Heart left ventricle (tissue), 13 donors: ENCODE measurements at regions not wholly inside any gene's neighbourhood (a gene's known extent, or its start where the extent isn't known, plus 50 kb on each side); places are given as distances from the start of the nearest gene placed in this dataset.

ENCODE experiments used
- CTCF ChIP-seq, 12 donors: fragments of 200-600 bp; sonication (generic) in 4 of 12; IDR thresholded peaks; one replicate each; pipeline versions ENCODE4 v1.5.0 to v1.8.0; 2018 to 2022; ENCODE audit warnings: antibody characterized with exemption in 12 of 12, mild to moderate bottlenecking in 5 of 12
- POLR2A ChIP-seq, 2 donors: fragments of 450-650 bp; IDR thresholded peaks; one replicate each; pipeline ENCODE4 v1.6.1; 2017; ENCODE audit warnings: antibody characterized with exemption in 2 of 2, mild to moderate bottlenecking in 2 of 2, moderate library complexity in 2 of 2
- donor health status: ischemic (EF 13 %, LVEDD 7.1; RV severe dilation, severe dysfunction).
- donor health status: DM: no; HTN: yes; CAD: no.
- donor health status: DM: no; HTN: no; CAD: no.
- donor health status: ischemic (EF 25% LVEDD 6.9; RV normal size, moderate dysfunction).
- donor health status: ischemic (EF 25% LVEDD 5.7; RV mildly dilated, moderate dysfunction).
- donor health status: ischemic (EF 35%, LVEDD 5.7; RV mildly dilated, moderate dysfunction).
- donor health status: nonischemic (EF 11% LVEDD 7.7; RV severe dilation, severe dysfunction).
- donor health status: DM: yes; HTN: yes; CAD: no.
- donor health status: PGD.
- donor health status: ischemic (EF 29% LVEDD 5.4; RV normal size, mild dysfunction).
- donor health status: nonischemic (EF 23%, LVEDD 6.1; RV moderate dilation, normal function).

- TF ChIP-seq CTCF (IDR thresholded peaks at IDR 0.05) (no peak), POLR2A (IDR thresholded peaks at IDR 0.05) (no peak)
These were observed 228.7 kb downstream of the SHOX start for GRCh38 chrX:859329-859728.
